Skeletal muscle tissue (tissue), 3 donors: ENCODE measurements at regions not wholly inside any gene's neighbourhood (a gene's known extent, or its start where the extent isn't known, plus 50 kb on each side); places are given as distances from the start of the nearest gene placed in this dataset.

Source experiments
- H3K27ac ChIP-seq: one replicate; pipeline ENCODE4 v1.7.0; 2013; ENCODE audit warnings: mild to moderate bottlenecking, low read depth, low read length, inconsistent platforms
- H3K27me3 ChIP-seq, 3 donors: one replicate each; pipeline ENCODE4 v1.7.0; 2013; ENCODE audit warnings: low read length in 3 of 3; ENCODE audit not compliant: control insufficient read depth in 3 of 3, insufficient read depth in 3 of 3
- H3K36me3 ChIP-seq, 3 donors: one replicate each; pipeline ENCODE4 v1.7.0; 2013; ENCODE audit warnings: low read length in 3 of 3; ENCODE audit not compliant: control insufficient read depth in 3 of 3, insufficient read depth in 3 of 3
- H3K4me1 ChIP-seq, 3 donors: one replicate each; pipeline ENCODE4 v1.7.0; 2013; ENCODE audit warnings: low read length in 3 of 3, mild to moderate bottlenecking in 3 of 3; ENCODE audit not compliant: control insufficient read depth in 3 of 3, insufficient read depth in 3 of 3
- H3K4me3 ChIP-seq, 3 donors: one replicate each; pipeline ENCODE4 v1.7.0; 2013; ENCODE audit warnings: low read length in 3 of 3
- H3K9ac ChIP-seq, 3 donors: one replicate each; pipeline ENCODE4 v1.7.0; 2013; ENCODE audit warnings: low read length in 3 of 3, mild to moderate bottlenecking in 3 of 3, moderate library complexity in 2 of 3, low read depth in 1 of 3
- H3K9me3 ChIP-seq, 3 donors: one replicate each; pipeline ENCODE4 v1.7.0; 2013; ENCODE audit warnings: low read length in 3 of 3; ENCODE audit not compliant: control insufficient read depth in 3 of 3
- donor health status: Osteomylitis.

DNA sequence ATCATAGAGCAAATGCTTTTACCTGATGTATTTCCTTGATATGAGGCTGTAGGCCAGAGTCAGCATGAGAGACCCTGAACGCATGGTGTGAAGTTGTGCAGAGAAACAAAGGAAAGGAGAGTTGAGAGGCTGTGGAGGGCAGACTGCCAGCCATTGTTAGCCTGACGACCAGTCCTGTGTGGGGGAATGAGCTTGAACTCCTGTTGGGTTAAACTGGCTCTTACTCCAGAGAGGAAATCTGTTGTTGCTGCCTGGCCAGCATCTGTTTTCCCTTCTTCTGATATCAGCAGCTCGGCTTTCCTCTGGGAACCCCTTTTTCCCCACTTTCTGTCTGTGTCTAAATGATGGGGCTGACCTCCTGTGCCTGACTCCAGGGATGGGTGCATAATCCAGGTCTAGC lies 158.2 kb upstream of the ZFP64 start:
- no peak overlapping the region for H3K4me3 ChIP-seq
- no peaks in the 10 kb centered on the region for H3K4me1 ChIP-seq
- no peaks in the 10 kb centered on the region for H3K36me3 ChIP-seq
- H3K9ac ChIP-seq, result no peak overlapping the region
- H3K9me3 ChIP-seq, result peaks cover 0 to 2% (median 2%) of the 10 kb centered on the region in 3 donors
- H3K27me3 ChIP-seq, result no peaks in the 10 kb centered on the region
- H3K27ac ChIP-seq, result no peak overlapping the region

DNA sequence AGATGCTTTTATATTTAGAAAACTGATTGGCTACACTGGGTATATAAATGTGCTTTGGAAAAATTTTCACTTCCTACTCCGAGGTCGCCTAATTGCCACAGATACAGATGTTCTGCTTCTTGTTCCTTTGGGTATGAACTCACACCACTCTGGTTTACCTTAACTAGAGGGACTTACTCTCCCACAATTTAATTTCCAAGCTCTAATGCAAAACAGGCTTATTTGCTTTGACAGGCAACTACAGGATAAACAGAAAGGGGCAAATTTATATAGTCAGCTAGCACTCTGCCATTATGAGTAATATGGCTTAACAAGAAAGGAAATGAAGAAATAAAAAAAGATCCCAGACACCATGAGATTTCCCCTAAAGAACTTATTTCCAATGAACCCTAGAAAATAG lies 156.9 kb upstream of the ZFP64 start:
- no peaks in the 10 kb centered on the region for H3K4me1 ChIP-seq
- H3K9ac ChIP-seq, result no peak overlapping the region
- H3K27ac ChIP-seq, result no peak overlapping the region
- H3K4me3 ChIP-seq, result no peak overlapping the region
- no peaks in the 10 kb centered on the region for H3K27me3 ChIP-seq
- H3K9me3 ChIP-seq, result peaks cover 0 to 2% (median 2%) of the 10 kb centered on the region in 3 donors
- no peaks in the 10 kb centered on the region for H3K36me3 ChIP-seq

DNA sequence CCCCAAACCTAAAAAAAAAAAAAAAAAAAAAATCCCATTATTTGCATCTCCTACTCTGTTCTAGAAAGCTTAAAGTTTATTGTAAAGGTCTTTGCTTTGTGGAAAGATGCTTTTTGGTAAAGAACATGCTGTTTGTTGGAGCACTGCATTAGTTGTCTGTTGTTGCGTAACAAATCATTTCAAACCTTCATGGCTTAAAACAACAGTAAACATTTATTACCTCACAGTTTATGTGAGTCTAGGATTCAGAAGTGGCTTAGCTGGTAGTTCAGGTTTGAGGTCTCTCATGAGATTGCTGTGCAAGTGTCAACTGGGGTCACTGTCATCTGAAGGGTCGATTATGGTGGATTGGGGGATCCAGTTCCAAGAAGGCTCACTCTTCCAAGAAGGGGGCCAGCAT lies 155.2 kb upstream of the ZFP64 start:
- Histone ChIP-seq H3K36me3 (no peaks in the 10 kb centered on the region), H3K4me3 (no peak overlapping the region), H3K27me3 (no peaks in the 10 kb centered on the region), H3K27ac (no peak overlapping the region), H3K9ac (no peak overlapping the region), H3K9me3 (peaks cover 0 to 2% (median 0%) of the 10 kb centered on the region in 3 donors), H3K4me1 (no peaks in the 10 kb centered on the region)

DNA sequence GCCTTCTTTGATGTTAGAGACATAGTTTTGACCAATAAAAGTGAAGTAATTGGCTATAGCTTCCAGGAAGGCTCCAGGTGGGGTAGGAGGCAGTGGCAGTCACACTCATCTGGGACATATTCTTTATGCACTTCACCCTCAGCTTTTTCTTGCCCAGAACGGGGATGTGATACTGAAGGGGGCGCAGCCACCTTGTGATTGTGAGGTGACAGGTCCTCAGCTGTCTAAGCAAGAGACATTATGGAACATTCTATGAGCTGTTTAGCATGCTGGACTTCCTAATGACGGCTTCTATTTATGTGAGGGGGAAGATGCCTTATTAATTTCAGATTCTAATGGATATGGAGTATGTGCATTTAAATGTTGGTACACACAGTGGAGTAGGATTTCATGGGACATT lies 151.3 kb upstream of the ZFP64 start:
- H3K9ac ChIP-seq, result no peak overlapping the region
- H3K9me3 ChIP-seq, result no peaks in the 10 kb centered on the region
- H3K27ac ChIP-seq, result no peak overlapping the region
- H3K27me3 ChIP-seq, result no peaks in the 10 kb centered on the region
- no peaks in the 10 kb centered on the region for H3K4me1 ChIP-seq
- no peaks in the 10 kb centered on the region for H3K36me3 ChIP-seq
- no peak overlapping the region for H3K4me3 ChIP-seq

DNA sequence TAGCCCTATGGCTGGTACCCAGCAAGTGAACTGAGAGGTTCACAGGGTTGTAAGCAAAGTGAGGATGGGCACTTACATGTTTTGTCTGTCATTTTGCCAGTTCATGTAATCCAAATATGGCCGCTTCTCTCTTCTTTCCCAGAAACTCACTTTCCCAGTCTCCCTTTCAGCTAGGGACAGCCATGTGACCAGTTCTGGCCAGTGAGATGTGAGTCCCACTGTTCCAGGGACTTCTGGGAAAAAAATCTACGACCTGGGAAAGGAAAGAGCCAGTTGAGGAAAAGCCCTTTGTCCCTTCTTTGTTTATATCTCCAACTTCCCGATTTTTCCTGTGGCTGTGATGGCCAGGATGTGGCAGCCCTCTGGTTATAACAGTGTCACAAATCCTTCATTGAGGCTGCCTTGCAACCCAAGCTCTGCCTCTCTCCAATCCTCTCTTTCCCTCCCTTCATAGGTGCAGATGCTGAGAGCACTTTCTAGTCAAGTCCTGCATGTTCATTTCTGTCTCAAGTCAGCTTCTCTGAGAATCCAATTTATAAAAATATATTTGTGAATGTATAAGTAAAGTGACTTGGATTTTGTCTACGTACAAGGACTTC lies 148.6 kb upstream of the ZFP64 start:
- Histone ChIP-seq H3K9me3 (no peaks in the 10 kb centered on the region), H3K4me1 (no peaks in the 10 kb centered on the region), H3K27ac (no peak overlapping the region), H3K9ac (no peak overlapping the region), H3K4me3 (no peak overlapping the region), H3K36me3 (no peaks in the 10 kb centered on the region), H3K27me3 (peaks cover 0 to 4% (median 0%) of the 10 kb centered on the region in 3 donors)

DNA sequence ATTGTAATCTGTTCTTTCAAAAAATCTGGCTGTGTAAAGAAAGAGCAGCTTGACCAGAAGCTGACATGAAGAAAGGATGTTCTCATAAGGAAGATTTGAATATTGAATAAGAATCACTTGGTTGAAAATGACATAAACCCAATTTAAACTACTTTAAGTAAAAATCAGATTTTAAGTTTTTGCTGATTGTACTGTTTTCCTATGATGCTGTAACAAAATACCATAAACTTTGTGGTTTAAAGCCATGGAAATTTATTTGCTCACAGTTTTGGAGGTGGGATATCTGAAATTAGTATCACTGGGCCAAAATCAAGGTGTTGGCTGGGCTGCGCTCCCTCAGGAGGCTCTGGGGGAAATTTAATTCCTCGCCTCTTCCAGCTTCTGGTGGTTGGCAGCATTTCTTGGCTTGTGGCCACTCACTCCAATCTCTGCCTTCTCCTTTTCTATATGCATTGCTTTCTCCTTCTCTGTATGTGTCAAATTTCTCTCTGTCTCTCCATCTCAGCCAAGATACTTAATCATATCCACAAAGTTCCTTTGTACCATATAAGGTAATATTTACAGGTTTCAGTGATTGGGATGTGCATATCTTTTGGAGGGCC lies 141.2 kb upstream of the ZFP64 start:
- Histone ChIP-seq H3K9me3 (no peaks in the 10 kb centered on the region), H3K4me3 (no peak overlapping the region), H3K36me3 (no peaks in the 10 kb centered on the region), H3K27me3 (peaks cover 0 to 4% (median 0%) of the 10 kb centered on the region in 3 donors), H3K27ac (no peak overlapping the region), H3K9ac (no peak overlapping the region), H3K4me1 (no peaks in the 10 kb centered on the region)

DNA sequence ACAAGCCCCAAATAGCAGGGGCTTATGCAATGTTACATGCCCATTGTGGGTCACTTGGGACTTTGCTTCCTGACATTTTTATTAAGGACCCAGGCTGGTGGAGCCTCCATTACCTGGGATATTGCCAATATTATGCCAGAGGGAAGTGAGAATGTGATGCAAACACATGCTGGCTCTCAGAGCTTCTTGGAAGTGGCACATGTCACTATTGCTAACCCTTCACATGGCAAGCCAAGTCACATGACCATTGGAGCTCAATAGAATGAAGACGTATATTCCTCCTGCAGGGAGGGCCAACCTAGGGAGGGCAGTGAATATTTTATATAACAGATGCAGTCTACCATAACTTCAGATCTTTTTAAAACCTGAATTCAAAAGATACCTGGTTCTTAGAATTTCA lies 140.7 kb upstream of the ZFP64 start:
- H3K9me3 ChIP-seq, result no peaks in the 10 kb centered on the region
- no peak overlapping the region for H3K4me3 ChIP-seq
- H3K36me3 ChIP-seq, result no peaks in the 10 kb centered on the region
- H3K4me1 ChIP-seq, result no peaks in the 10 kb centered on the region
- peaks cover 0 to 4% (median 0%) of the 10 kb centered on the region in 3 donors for H3K27me3 ChIP-seq
- no peak overlapping the region for H3K9ac ChIP-seq
- no peak overlapping the region for H3K27ac ChIP-seq

DNA sequence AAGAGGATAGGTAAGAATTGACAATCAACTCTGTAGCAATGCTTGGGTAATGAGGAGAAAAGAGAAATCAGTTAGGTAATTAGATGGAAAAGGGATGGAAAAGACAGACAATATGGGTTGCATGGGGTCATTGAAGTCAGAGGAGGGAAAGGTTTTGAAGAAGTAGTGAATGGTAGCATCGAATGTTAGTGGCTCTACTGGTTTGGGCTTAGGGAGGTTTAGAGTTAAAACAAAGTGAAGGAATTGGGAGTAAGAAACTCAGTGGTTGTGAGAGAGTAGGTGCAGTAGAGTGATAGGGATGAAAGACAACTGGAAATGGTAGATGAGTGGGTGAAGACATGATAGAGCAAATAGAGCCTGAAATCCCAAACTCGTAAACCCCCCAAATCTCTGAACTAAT lies 140.1 kb upstream of the ZFP64 start:
- Histone ChIP-seq H3K4me3 (no peak overlapping the region), H3K27me3 (peaks cover 0 to 4% (median 0%) of the 10 kb centered on the region in 3 donors), H3K27ac (no peak overlapping the region), H3K9ac (no peak overlapping the region), H3K36me3 (no peaks in the 10 kb centered on the region), H3K9me3 (no peaks in the 10 kb centered on the region), H3K4me1 (no peaks in the 10 kb centered on the region)

DNA sequence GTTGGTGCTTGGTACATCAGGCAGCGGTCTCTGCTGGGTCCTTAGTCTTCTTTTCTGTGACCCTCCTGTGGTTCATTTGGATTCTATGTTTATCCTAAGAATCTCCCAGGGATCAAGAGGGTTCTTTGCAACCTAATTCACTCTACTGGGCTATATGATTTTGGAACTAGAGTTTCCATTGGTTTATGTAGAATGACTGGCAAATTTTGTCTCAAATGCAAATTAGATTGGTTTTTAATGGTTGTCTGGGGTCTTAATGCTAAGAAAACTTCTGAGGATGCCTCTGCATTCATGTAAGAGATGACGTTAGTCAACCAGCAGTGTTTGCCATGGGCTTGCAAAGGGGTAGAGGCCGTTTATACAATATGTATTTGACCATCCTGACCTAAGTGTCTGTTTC lies 129.8 kb upstream of the ZFP64 start:
- Histone ChIP-seq H3K9ac (no peak overlapping the region), H3K36me3 (no peaks in the 10 kb centered on the region), H3K27me3 (peaks cover 0 to 4% (median 0%) of the 10 kb centered on the region in 3 donors), H3K4me1 (no peaks in the 10 kb centered on the region), H3K9me3 (peaks cover 0 to 2% (median 0%) of the 10 kb centered on the region in 3 donors), H3K4me3 (no peak overlapping the region), H3K27ac (no peak overlapping the region)

DNA sequence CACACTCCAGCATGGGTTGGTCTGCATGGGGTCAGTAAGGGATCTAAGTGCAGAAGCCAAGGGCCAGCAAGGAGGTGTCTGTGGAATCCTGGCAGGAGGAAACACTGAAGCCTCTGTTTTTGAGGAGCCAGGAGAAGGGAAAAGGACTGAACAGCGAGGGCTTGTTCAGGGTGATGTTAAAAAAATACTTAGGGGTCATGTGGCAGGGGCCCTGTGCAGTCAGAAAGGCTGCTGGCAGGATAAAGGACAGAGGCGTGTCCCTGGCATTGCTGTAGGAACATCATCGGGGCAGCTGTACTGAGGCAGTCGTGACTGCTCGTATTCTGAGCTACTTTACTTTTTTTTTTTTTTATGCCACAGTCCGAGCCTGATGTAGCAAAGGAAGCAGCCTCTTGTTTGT lies 127.1 kb upstream of the ZFP64 start:
- H3K9me3 ChIP-seq, result peaks cover 0 to 2% (median 0%) of the 10 kb centered on the region in 3 donors
- H3K4me1 ChIP-seq, result no peaks in the 10 kb centered on the region
- no peak overlapping the region for H3K27ac ChIP-seq
- H3K4me3 ChIP-seq, result no peak overlapping the region
- no peaks in the 10 kb centered on the region for H3K36me3 ChIP-seq
- H3K27me3 ChIP-seq, result no peaks in the 10 kb centered on the region
- no peak overlapping the region for H3K9ac ChIP-seq
